ENCODE measurements at regions not wholly inside any gene's neighbourhood (a gene's known extent, or its start where the extent isn't known, plus 50 kb on each side); places are given as distances from the start of the nearest gene placed in this dataset.

DNA sequence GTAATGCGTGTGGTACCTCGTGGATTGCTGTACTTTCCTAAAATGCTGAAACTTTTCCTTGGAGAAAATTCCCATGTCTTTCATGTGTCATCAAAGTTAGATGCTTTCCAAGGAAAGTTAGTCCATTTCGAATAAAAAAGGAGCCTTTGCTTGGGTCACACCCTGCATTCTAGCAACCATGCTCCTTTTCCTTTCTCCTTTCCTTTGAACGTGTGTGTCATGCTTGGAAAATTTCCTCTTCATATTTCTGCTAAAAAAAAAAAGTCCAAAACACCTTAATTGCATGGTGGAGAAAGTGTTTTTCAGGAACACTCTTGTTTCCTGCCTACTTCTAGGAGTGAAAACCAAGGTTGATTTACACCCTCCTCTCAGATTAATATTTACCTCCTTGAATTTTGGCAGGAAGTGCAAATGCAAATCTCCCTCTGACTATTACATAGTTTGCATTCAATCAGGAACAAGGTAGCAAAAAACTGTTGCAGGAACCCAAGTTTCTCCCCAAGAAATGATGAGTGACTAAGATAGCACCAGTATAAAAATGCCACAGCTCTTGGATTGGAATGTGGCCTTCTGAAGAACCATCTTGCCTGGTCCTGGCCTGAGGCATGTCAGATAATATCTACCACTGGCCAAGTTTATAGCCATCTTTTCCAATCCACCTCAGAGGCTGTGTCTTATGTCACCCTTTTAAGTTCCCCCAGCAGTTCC lies 590.6 kb downstream of the QKI start:
- no peak for DNase-seq

- DNase-seq: no peak
These were observed 585.8 kb downstream of the QKI start for GRCh38 chr6:164000276-164000675.

- no peak for DNase-seq
These were observed 585.1 kb downstream of the QKI start for GRCh38 chr6:163999475-164000125.

GRCh38 chr6:163998496-163998895 lies 584.0 kb downstream of the QKI start:
- no peak for DNase-seq

DNA sequence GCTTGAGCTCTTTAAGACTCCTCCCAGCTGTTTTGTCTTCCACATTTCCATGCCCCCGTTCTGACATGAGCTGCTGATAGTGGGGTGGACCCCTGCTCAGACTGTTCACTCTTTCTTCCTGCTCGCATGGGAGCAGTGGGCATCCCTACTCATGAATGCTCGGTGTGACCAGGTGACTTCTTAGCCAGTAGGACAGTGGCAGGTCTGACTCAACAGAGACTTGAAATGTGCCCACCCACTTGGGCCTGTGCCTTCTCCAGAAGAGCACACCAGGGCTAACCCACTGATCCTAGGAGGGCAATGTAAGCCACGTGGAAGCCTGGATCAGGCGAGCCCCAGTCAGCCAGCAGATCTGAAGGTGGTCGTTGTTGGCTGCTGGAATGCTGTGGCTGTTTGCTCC lies 582.0 kb downstream of the QKI start:
- DNase-seq: no peak

GRCh38 chr6:163994566-163994965 lies 580.0 kb downstream of the QKI start:
- DNase-seq: no peak

DNA sequence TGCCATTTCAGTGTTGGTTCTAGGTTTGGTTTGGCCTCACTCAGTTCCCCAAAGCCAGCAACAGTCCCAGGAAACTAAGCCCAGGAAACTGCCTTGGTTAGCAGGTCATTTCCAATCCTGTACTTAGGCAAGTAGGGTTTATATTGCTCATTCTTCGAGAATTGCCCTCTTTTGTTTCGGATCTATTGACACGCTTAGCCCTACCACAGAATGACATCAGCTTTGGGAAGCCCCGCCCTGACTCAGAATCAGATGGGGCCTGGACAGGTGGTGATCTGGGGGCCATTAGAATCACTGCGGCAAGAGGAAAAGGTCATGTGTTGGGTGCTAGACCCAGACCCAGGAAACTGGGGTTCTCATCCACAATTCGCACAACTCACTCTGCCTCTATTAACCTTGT lies 578.2 kb downstream of the QKI start:
- DNase-seq: no peak

DNA sequence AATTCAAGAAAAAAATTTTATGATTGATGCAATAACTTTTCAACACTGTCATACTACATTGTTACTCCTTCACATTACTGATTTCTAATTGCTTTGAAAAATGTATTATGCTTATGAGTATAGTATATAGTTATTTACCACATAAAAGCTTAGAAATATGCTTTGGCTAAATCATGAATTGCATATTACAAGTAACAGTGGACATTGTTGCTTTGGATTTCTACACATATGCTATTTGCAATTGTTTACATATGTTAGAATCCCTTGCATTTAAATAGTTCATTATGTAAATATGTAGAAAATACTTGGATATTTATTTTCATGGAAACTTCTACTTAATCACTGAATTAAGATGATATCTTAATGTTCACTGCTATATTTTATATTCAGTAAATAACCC lies 577.5 kb downstream of the QKI start:
- no peak for DNase-seq

DNA sequence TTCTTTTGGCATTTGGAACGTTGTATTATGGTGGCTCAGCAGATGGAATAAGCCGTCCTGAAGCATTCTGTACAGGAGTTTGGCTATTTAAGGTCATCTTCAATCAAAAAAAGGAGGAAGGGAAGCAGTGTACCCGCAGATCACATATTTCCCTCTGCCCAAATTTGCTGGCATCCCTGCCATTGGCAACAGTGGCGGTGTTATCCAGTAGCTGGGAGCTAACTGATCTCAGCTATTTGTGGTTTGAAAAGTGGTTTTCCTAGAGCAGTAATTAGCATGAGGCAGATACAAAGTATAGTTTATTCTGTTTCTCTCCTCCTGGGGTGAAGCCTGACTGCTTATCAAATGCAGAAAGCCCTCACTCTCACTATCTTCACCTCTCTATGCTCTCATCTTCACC lies 576.8 kb downstream of the QKI start:
- DNase-seq: no peak

DNA sequence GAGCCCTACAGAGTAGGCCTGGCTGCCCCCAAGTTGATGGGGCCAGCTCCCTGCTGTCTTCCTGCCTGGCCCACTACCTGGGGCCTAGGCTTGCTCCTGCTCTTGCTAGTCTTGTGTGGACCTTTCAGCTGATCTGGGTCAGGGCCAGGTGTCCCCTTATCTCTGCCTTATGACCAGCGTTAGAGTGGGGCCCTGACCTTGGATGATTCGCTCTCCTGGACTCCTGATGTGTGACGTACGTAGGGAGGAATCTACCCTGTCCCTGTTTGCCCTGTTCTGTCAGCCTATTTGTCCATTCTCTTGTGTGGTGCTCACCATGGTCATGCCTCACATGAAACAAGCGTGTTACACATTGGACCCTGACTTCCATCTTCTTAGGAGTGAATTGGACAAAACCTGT lies 571.8 kb downstream of the QKI start:
- DNase-seq: peak; percentile 1

- no peak for DNase-seq
These were observed 571.2 kb downstream of the QKI start for GRCh38 chr6:163985710-163986109.

DNA sequence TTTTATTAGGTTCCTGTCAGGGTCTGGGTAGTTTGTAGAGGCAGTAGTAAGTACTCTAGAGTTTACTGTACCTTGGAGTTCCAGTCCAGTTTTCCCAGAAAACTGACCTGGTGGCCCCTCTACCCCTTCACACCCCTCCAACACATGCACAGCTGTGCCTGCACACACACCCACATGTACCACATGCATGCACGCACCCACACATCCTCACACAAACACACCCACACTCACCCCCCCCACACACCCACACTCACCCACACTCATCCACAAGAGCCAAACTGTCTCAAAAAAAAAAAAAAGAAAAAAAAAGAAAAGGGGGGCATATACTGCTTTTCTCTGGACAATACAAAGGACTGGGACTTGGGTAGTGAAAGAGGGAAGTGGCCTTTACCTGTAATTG lies 570.5 kb downstream of the QKI start:
- DNase-seq: no peak

DNA sequence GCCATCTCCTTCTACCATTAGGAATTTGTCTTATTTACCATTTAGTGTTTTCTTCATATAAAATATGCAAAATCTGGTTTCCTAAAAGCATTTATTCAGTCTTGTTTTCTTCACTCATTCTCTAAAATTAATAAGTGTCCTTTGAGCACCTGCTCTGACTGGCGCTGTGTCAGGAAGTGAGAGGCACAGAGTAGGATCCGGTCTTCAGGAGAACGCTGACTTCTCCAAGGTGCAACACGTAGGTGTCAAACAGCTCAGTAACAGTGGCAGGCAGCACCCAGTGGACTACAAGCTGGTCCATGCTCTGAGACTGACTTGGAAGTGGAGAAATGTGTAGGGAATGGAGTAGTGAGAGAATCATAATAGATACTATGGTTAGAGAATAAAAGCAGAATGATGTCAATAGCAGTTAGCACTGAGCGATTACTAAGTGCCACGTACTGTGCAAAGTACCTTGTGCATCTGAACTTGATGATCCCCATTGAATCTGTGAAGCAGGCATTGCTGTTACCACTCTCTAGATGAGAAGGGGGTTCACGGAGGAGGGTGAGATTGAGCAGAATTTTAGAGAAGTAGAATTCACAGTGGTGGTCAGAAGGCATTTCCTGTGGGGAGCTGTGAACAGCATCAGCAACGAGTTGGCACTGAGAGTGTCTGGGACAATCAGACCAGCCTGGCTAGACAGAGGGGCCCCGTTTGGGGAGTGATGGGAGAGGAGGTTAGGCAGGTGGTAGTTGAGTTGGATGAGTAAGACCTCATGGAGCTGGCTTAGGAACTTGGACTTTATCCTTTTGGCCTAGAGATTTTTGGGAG lies 569.8 kb downstream of the QKI start:
- no peak for DNase-seq

DNA sequence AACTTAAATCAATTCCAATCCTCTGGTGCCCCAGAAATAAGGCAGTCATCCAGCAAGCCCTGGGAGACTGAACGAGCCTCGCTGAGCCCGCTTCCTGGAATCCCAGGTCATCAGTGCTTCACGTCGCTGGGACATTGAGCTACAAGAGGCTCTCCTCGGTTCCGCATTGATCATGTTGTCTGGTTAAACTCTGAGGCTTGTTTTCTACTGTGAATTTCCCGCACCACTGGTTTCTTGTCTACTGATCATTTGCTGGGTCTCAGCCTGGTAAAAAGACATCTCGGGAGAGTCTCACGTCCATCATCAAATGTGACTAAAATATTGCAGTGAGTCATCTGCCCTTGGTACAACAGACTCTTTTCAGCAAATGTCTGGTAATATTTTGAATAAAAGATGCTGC lies 569.2 kb downstream of the QKI start:
- DNase-seq: no peak

DNA sequence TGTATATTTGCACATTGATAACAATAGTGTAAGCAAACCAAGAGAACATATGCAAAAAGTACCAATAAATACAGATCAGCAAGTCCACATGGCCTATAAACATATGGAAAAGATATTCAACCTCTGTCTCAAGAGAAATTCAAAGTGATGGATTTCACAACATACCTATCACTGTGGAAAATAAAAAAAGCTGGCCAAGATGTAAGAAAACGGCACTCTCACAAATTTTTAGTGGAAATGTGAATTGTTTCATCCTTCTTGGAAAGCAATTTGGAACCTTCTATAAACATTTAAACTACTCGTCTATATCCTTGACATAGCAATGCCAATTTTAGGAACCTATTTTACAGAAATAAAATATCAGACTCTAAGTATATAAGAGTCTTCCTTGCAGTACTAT lies 559.8 kb downstream of the QKI start:
- DNase-seq: no peak

- DNase-seq: no peak
These were observed 557.6 kb downstream of the QKI start for GRCh38 chr6:163971841-163972838.

DNA sequence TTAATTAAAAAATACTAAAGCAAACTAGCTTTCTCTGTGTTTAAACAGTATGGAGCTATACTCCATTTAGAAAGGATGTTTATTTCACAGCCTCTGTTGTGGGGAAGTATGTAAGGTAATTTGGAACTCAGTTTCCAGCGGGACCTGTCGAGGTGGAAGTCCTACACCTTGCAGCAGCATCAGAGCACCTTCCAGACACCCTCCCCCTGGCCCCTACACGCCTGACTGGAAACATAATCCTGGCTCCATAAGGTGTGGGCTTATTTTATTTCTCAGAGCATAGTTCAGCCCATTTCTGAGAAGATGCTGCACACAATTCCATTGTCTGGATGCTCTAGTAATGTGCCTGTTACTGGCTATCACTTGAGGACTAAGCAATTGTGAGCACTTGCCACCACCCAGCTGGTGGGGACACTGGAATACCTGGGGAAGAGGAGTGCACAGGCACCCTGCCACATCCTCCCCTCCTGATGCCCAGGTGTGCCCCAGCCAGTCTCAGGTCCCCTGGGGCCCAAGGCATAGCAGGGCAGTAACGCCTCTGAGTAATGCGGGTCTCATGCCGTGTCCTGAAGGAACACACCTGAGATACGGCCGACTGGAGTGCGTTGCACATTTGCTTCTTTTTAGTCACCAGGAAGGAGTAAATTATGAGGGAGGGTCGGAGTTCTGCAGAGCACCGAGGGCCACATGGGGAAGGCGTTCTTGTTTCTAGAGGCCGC lies 556.5 kb downstream of the QKI start:
- no peak for DNase-seq

DNA sequence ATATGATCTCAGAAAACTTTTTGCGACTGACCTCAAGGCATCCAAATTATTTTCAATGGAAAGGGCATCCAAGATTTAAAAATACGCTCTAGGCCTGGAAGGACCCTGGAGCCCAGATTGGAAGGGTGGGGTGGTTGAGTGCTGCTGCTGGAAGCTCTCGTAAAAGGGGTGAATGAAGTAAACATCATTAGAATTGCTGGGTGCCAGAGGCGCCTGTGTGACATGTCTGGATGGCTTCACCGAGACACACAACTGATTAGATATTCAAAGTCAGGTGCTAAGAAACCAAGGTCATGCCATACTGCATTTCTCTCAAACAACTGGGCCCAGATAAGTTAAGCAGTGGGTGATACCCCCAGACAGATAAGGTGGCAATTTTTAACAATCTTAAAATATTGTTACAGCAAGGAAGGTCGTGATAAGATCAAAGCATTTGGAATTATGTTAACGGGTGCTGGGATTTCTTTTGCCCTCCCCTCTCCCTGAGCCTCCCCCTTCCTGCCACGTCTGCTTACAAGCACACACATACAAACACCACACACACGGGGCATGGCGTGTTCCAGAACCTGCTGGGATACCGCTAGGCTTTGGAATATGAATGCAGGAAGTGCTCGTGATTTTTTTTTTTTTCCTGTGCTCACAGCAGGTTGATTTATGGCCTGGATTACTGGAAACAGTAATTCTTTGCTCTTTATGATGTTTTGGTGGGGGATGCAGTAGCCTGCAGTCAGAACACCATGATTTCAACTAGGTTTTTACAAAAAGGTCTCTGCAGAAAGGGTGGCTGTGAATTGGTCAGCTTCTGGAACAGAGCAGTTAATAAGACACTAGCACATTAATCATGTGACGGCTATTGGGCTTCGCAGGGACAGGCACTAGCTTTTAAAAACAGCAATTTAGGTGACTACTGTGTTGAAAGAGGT lies 551.2 kb downstream of the QKI start:
- peak; percentile 13 for DNase-seq

- DNase-seq: no peak
These were observed 550.3 kb downstream of the QKI start for GRCh38 chr6:163964789-163965188.

DNA sequence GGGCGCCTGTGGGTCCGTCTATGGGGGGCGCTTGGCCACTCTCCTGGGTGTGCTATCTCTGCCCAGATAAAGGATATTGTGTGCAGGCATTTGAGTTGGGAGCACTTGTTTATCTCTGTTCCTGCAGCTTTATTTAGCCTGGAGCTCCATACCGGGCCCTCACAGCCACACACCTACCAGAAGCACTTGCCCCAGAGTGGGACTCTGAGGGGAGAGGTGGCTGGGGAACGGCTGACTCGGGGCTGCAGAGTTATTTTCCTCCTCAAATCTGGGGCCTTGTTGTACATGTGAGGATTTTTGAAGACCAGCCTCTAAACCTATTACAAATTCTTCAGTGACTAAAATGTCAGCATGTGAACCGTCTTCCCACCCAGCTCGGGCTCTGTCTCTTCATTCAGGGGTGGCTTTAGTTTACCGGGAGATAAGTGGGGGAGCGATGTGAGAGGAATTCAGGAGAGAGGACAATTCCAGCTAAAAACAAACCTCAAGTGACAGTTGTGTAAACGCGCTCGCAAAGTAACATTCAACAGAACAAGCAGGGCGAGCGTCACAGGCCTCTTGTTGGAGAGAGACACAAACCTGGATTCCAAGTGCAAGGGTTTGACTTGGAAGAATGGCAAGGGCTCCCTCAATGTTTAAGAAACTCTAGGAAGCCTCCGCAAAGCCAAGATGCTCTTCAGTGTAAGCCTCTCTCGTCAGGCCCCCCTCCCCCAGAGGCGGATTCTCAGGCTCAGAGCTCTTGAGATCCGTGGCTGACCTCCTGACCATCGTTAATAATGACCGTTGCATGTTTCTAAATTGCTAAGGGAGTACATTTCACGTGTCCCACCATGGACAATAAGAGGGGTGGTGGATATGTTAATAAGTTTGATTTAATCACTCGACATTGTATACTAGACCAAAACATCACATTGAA lies 548.9 kb downstream of the QKI start:
- no peak for DNase-seq
